NCI-H2196 (cell line): ENCODE measurements at regions not wholly inside any gene's neighbourhood (a gene's known extent, or its start where the extent isn't known, plus 50 kb on each side); places are given as distances from the start of the nearest gene placed in this dataset.

ENCODE experiments used
- DNase-seq: peaks from one replicate; lab custom pipeline; 2025; ENCODE audit not compliant: unreplicated experiment; lab: John Stamatoyannopoulos, UW

DNA sequence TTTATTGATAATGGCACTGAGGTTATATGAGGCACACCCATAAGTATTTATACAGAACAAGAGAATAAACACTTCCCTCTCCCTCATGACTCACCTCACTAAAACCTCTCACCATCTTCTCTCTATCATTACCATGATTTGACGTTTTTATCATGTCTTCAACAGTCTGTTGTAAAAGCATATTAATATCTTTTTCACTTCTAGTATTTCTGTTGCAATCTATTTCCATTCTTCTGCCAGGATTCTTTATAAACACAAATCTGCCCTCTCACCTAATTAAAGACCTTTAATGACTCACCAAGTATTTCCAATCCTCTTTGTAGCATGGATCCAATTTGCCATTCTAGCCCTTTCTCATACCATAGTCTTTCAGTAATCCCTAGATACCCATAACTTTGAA lies 527.7 kb downstream of the SLC16A7 start:
- no peak for DNase-seq

DNA sequence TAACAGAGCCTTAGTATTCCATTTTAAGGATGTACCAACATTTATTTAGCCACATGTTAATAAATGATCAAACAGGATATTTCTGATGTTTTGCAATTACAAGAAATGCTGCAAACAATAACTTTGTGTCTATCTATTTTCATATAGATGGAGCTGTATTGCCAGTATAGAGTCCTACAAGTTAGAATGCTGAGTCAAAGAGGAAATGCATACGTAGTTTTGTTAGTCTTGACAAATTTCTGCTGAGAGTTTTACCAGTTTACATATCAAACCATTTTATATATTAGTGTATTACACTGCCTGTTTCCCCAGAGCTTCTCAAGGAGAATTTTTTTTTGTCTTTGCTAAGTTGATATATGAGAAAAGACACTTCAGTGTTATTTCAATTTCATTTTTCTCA lies 541.7 kb downstream of the SLC16A7 start:
- no peak for DNase-seq

DNA sequence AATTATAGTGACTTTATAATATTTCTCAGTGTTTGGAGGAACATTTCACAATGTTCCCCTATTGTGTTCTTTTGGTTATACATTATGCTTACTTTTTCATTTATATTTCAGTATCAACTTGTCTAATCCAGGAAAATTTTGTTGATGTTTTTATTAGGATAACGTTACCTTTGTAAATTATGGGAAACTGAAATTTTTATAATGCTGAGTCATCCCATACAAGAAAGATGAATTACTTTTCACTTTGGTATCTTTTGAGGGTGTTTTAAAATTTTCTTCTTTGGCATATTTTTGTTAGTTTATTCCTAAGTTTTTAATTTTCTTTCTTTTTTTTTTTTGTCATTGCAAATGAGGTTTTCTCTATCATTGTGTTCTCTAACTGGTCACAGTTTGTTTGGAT lies 542.7 kb downstream of the SLC16A7 start:
- no peak for DNase-seq

- DNase-seq: no peak
Measured at GRCh38 chr12:60144395-60144794, 548.6 kb downstream of the SLC16A7 start.

GRCh38 chr12:60148109-60148508 lies 552.3 kb downstream of the SLC16A7 start:
- DNase-seq: no peak

- no peak for DNase-seq
Measured at GRCh38 chr12:60148831-60149230, 553.0 kb downstream of the SLC16A7 start.

DNA sequence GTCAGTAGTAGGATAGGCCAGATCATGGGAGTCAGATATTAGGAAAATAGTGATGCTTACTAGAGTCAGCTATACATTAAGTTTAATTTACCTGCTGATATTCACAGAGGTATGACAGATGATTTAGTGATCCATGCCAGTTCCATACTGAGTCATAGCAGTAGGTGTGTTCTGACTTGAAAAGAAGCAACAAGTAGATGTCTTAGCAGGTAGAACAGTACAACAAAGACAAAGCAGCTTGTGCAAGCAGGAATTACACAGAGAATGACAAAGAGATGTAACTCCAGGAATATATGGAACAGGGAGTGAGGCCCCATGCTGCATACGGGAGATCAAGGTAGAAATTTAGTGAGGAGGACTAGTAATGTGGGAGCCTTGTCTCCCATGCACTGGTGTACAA lies 556.9 kb downstream of the SLC16A7 start:
- no peak for DNase-seq

- no peak for DNase-seq
Measured at GRCh38 chr12:60159761-60160160, 563.9 kb downstream of the SLC16A7 start.

- DNase-seq: no peak
Measured at GRCh38 chr12:60162988-60163720, 567.3 kb downstream of the SLC16A7 start.

- DNase-seq: no peak
Measured at GRCh38 chr12:60165781-60166180, 570.0 kb downstream of the SLC16A7 start.

DNA sequence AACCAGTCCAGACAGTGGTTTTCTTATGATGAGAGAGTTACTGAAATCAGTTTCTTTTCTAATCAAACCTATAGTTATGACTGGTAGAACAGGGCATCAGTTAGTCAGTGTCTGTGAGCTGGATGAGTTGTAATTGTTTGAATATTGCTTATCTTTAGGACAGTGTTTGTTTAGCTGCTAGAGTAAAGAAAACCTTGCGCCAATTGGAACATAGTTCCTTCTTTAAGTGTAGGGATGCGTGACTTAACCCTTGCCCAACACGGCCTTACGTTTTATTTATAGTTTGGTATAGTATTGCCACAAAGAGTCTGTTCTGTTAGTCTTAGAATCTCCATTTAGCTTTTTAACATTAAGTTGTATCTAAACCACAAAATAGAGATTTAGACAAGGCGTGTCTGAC lies 572.6 kb downstream of the SLC16A7 start:
- no peak for DNase-seq

DNA sequence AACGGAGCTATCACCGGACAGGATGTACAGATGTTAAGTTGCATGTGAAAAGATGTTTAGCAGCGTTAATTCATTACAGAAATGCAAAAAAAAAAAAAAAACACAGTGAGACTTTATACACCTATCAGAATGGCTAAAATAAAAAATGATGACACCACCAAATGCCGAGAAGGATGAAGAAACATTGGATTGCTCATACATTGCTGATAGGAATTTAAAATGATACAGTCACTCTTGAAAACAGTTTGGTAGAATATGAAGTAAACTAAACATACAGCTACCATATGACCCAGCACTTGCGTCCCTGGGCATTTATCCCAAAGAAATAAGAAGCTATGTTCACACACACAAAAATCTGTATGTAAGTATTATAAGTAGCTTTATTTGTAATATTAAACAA lies 574.1 kb downstream of the SLC16A7 start:
- no peak for DNase-seq

DNA sequence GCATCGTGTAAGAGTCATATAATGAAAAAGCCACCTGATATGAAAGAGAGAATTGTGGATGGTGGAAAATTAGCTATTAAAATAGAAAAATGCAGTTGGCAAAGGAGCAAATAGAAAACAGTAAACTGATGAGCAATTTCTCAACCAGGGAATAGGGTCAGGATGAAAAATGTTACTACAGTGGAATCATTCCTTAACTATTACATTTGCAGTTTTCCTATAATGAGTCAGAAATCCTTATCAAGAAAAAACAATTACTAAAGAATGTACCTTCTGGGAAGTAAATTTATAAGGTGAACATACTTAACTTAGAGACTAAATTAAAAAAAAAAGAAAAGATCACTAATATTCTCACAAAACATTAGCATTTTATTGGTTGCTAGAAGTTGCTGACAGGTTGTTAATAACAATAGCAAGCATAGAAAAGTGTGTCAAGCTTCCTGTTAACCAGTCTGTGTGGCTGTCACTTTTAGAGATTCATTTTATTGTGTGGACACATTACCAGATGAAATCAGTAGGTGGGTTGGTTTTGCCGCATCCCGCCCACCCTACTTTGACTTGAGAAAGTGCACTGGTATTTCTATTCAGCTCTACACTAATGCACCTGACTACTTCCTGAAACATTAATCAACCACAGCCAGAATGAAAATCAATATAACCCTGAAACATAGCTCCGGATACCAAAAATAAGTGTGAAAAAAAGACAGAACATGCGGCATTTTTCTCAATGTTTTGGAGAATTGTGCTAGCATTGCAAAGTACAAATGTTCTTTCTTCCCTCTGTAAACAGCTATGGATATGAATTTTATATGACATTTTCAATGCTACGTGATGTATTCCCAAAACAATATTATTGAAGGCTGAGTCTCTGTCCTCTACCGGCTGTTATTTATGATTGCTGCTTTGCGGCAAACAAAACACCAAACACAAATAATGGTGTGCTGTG lies 576.7 kb downstream of the SLC16A7 start:
- DNase-seq: no peak

DNA sequence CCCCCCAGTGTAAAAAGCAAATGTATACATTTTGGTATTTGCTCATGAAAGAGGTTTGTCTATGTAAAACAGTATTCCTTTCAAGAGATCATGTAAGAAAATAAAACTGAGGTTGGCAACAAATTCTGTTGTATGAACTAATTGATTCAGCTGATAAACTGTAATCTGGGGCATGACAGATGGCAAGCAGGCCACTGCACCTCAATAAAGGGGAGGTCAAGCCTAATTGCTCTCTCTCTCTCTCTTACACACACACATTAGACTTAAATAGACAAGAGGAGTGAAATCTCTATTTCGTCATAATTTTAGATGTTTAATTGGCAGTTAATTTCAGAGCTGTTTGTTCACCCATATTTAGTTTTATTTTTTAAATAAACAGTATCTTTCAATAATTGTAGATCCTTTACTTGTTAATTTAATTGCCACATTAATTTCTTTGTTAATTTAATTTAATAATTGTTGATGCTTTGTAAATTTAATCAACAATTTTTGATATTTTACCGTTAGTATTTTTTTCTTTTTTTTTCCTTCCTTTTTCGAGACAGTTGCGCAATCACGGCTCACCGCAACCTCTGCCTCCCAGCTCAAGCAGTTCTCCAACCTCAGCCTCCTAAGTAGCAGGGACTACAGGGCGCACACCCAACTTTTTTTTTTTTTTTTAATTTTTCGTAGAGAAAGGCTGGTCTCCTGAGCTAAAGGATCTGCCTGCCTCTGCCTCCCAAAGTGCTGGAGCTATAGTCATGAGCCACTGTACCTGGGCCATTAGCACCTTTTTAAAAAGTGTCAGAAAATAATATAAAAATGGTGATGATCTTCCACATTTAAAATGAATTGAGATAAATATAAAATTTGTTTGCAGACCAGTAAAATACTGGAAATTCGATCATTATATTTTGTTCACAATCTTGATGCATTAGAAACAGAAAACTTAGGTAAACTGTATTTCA lies 577.7 kb downstream of the SLC16A7 start:
- DNase-seq: no peak

DNA sequence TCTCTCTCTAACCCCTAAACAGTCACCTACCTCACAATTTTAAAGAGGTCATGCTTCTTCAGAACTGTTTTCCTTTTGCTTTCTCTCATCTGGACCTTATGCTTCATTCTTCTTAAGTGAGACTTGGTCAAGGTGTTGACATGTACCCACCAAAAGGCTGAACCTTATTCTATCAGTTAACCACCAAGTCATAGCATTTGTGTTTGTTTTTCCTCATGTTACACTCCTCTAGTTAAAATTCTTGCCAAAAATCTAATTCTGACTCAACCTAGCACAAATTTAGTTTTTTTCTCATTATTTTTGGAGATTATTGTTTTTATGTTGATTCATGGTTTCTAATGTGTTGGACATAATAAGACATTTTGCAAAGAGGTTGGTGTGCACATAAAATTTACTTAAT lies 578.6 kb downstream of the SLC16A7 start:
- no peak for DNase-seq

DNA sequence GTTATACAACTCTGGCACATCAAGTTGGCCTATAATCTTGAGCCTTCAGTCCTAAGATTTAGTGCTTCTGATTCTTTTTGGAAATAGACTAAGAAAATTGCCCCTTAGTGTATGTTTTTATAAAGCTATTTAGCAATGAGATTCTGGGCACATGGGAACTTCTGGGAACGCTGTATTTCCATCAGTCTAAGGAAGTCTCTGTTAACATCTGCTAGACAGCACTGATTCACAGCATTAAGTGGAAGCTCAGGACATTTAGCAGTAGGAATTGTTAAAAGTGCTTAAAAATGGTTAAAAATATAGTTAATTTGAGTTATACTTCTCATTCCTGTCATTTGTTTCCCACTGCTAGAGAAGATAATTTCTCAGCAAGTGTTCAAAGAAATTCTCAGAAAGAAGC lies 579.1 kb downstream of the SLC16A7 start:
- no peak for DNase-seq

- no peak for DNase-seq
Measured at GRCh38 chr12:60176891-60177290, 581.1 kb downstream of the SLC16A7 start.

GRCh38 chr12:60180298-60180697 lies 584.5 kb downstream of the SLC16A7 start:
- DNase-seq: no peak

- DNase-seq: no peak
Measured at GRCh38 chr12:60182354-60182753, 586.5 kb downstream of the SLC16A7 start.

- no peak for DNase-seq
Measured at GRCh38 chr12:60184096-60184495, 588.3 kb downstream of the SLC16A7 start.

DNA sequence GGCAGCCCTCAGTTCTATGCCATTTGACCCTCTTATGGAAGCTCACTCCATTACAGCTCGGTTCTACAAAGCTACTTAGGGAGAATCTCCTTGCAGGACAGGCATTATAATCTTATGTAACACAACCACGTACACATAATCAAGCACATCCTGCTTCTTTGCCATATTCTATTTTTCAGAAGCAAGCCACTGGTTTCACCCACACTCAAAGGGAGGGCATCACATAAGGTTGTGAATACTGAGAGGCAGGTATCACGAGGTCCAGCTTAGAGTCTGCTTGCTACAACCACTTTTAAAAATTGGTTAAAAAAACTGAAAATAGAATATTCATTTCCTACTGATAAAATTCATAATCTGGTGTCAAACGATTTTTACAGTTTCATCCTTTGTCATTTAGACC lies 589.2 kb downstream of the SLC16A7 start:
- DNase-seq: no peak
